Esophagus (tissue), 2 donors: ENCODE measurements at regions not wholly inside any gene's neighbourhood (a gene's known extent, or its start where the extent isn't known, plus 50 kb on each side); places are given as distances from the start of the nearest gene placed in this dataset.

Source experiments
- H3K27ac ChIP-seq, 2 donors: one replicate each; pipeline ENCODE4 v1.5.1; 2013; ENCODE audit warnings: low read depth in 2 of 2, mild to moderate bottlenecking in 2 of 2, inconsistent platforms in 1 of 2, low read length in 1 of 2, moderate library complexity in 1 of 2
- H3K27me3 ChIP-seq, 2 donors: one replicate each; pipeline ENCODE4 v1.6.1; 2013; ENCODE audit warnings: low read length in 2 of 2, control low read depth in 1 of 2, mild to moderate bottlenecking in 1 of 2; ENCODE audit not compliant: insufficient read depth in 2 of 2, control insufficient read depth in 1 of 2
- H3K36me3 ChIP-seq, 2 donors: one replicate each; pipeline ENCODE4 v1.6.1; 2013; ENCODE audit warnings: low read length in 1 of 2; ENCODE audit not compliant: control insufficient read depth in 2 of 2, insufficient read depth in 2 of 2
- H3K4me1 ChIP-seq, 2 donors: one replicate each; pipeline ENCODE4 v1.6.1; 2013; ENCODE audit warnings: low read length in 1 of 2; ENCODE audit not compliant: control insufficient read depth in 2 of 2, insufficient read depth in 2 of 2
- H3K4me3 ChIP-seq, 2 donors: one replicate each; pipeline ENCODE4 v1.5.1; 2013; ENCODE audit warnings: low read length in 2 of 2, mild to moderate bottlenecking in 2 of 2, low read depth in 1 of 2, moderate library complexity in 1 of 2
- H3K9me3 ChIP-seq, 2 donors: one replicate each; pipeline ENCODE4 v1.6.1; 2013; ENCODE audit warnings: mild to moderate bottlenecking in 2 of 2, low read depth in 1 of 2, low read length in 1 of 2, moderate library complexity in 1 of 2; ENCODE audit not compliant: control insufficient read depth in 2 of 2, insufficient read depth in 1 of 2
- WGBS, 2 donors: extraction: QIAGEN DNeasy Blood & Tissue Kit; methylation state at CpG; one replicate each; pipeline ENCODE4 v1.1.7; 2013; 5-methylcytosine and 5-hydroxymethylcytosine counted together
- donor health status: healthy with polysubstance abuse.
- donor health status: Bipolar disorder and iron deficiency.

- 83 to 87% methylated on average over 2 of the region's 2 CpGs for WGBS, 2 donors
- no peak overlapping the region for H3K27ac ChIP-seq
- no peaks in the 10 kb centered on the region for H3K9me3 ChIP-seq
- H3K36me3 ChIP-seq: no peaks in the 10 kb centered on the region
- no peak overlapping the region for H3K4me3 ChIP-seq
- no peaks in the 10 kb centered on the region for H3K4me1 ChIP-seq
- no peaks in the 10 kb centered on the region for H3K27me3 ChIP-seq
Observed at GRCh38 chr6:139546106-139546472, 171.6 kb upstream of the CITED2 start.

GRCh38 chr6:139545206-139546105 is 171.0 kb upstream of the CITED2 start:
- H3K27ac ChIP-seq: no peak overlapping the region
- 54 to 72% methylated on average over 6 of the region's 6 CpGs for WGBS, 2 donors
- H3K27me3 ChIP-seq: no peaks in the 10 kb centered on the region
- H3K9me3 ChIP-seq: no peaks in the 10 kb centered on the region
- H3K36me3 ChIP-seq: no peaks in the 10 kb centered on the region
- no peaks in the 10 kb centered on the region for H3K4me1 ChIP-seq
- H3K4me3 ChIP-seq: no peak overlapping the region

- 64 to 68% methylated on average over 2 of the region's 2 CpGs for WGBS, 2 donors
- H3K9me3 ChIP-seq: no peaks in the 10 kb centered on the region
Observed at GRCh38 chr6:139544701-139545057, 170.2 kb upstream of the CITED2 start.

GRCh38 chr6:139542351-139542750 is 167.9 kb upstream of the CITED2 start:
- WGBS, 2 donors: 94 to 98% methylated on average over 3 of the region's 3 CpGs
- no peak overlapping the region for H3K4me3 ChIP-seq
- no peaks in the 10 kb centered on the region for H3K36me3 ChIP-seq
- H3K27me3 ChIP-seq: no peaks in the 10 kb centered on the region
- no peak overlapping the region for H3K27ac ChIP-seq
- H3K4me1 ChIP-seq: peaks cover 0 to 3% of the 10 kb centered on the region in 2 donors
- H3K9me3 ChIP-seq: no peaks in the 10 kb centered on the region

More at GRCh38 chr6:139544701-139545057, 170.2 kb upstream of the CITED2 start:
- H3K27me3 ChIP-seq: no peaks in the 10 kb centered on the region
- H3K36me3 ChIP-seq: no peaks in the 10 kb centered on the region
- peaks cover 0 to 3% of the 10 kb centered on the region in 2 donors for H3K4me1 ChIP-seq
- H3K4me3 ChIP-seq: no peak overlapping the region
- H3K27ac ChIP-seq: no peak overlapping the region

GRCh38 chr6:139540894-139541293 is 166.4 kb upstream of the CITED2 start:
- WGBS, 2 donors: 37 to 53% methylated on average over 1 of the region's 1 CpG
- H3K9me3 ChIP-seq: no peaks in the 10 kb centered on the region
- no peak overlapping the region for H3K27ac ChIP-seq
- H3K4me1 ChIP-seq: peaks cover 0 to 3% of the 10 kb centered on the region in 2 donors
- H3K36me3 ChIP-seq: no peaks in the 10 kb centered on the region
- H3K4me3 ChIP-seq: no peak overlapping the region
- H3K27me3 ChIP-seq: no peaks in the 10 kb centered on the region

GRCh38 chr6:139540276-139540675 is 165.8 kb upstream of the CITED2 start:
- no peak overlapping the region for H3K4me3 ChIP-seq
- no peaks in the 10 kb centered on the region for H3K27me3 ChIP-seq
- H3K36me3 ChIP-seq: no peaks in the 10 kb centered on the region
- no peaks in the 10 kb centered on the region for H3K9me3 ChIP-seq
- 37 to 46% methylated on average over 5 of the region's 5 CpGs for WGBS, 2 donors
- peak overlapping the region in 1 of 2 donors; percentile 63 for H3K27ac ChIP-seq
- peaks cover 0 to 3% of the 10 kb centered on the region in 2 donors for H3K4me1 ChIP-seq

GRCh38 chr6:139539852-139540251 is 165.4 kb upstream of the CITED2 start:
- WGBS, 2 donors: 42 to 57% methylated on average over 12 of the region's 12 CpGs
- no peaks in the 10 kb centered on the region for H3K27me3 ChIP-seq
- no peak overlapping the region for H3K4me3 ChIP-seq
- no peaks in the 10 kb centered on the region for H3K9me3 ChIP-seq
- peak overlapping the region; percentile 61 to 63 for H3K27ac ChIP-seq
- H3K4me1 ChIP-seq: peaks cover 0 to 3% of the 10 kb centered on the region in 2 donors
- H3K36me3 ChIP-seq: no peaks in the 10 kb centered on the region

- peaks cover 2 to 6% of the 10 kb centered on the region in 2 donors for H3K4me1 ChIP-seq
- H3K36me3 ChIP-seq: no peaks in the 10 kb centered on the region
- no peaks in the 10 kb centered on the region for H3K9me3 ChIP-seq
- no peak overlapping the region for H3K4me3 ChIP-seq
- H3K27ac ChIP-seq: peak overlapping the region; percentile 43 to 60
- no peaks in the 10 kb centered on the region for H3K27me3 ChIP-seq
- WGBS, 2 donors: 72 to 76% methylated on average over 7 of the region's 7 CpGs
Observed at GRCh38 chr6:139538366-139538765, 163.9 kb upstream of the CITED2 start.

- Histone ChIP-seq H3K27ac (no peak overlapping the region), H3K9me3 (no peaks in the 10 kb centered on the region), H3K4me1 (peaks cover 2 to 6% of the 10 kb centered on the region in 2 donors), H3K4me3 (no peak overlapping the region), H3K36me3 (no peaks in the 10 kb centered on the region), H3K27me3 (no peaks in the 10 kb centered on the region)
- 70 to 89% methylated on average over 8 of the region's 8 CpGs for WGBS, 2 donors
Observed at GRCh38 chr6:139536751-139537617, 162.5 kb upstream of the CITED2 start.
